HepG2 (cell line): ENCODE measurements at regions not wholly inside any gene's neighbourhood (a gene's known extent, or its start where the extent isn't known, plus 50 kb on each side); places are given as distances from the start of the nearest gene placed in this dataset.

ENCODE experiments used
- ATAC-seq: fragments of 200-7000 bp; cut with Tn5 transposase; 3 replicates; pipeline ENCODE4 v1.9.1; 2020; ENCODE audit warnings: mild to moderate bottlenecking, moderate library complexity
- BruUV-seq: library from RNA; stranded (reverse); fragments of 400-500 nt; replicated peaks from 2 replicates; lab custom pipeline; 2021; lab: Mats Ljungman, UMichigan
- CTCF ChIA-PET: fragments of 300-600 bp; formaldehyde crosslinking; extraction: SDS; loops from one replicate; lab custom pipeline; 2021; ENCODE audit warnings: low total read pairs, inconsistent platforms, low intra/inter-chr PET ratio; lab: Yijun Ruan, JAX
- POLR2A ChIA-PET: fragments of 350-600 bp; sonication (Branson Sonifier 250); formaldehyde crosslinking; loops from one replicate; lab custom pipeline; 2020; ENCODE audit warnings: antibody characterized with exemption, inconsistent platforms; lab: Yijun Ruan, JAX
- DNase-seq: peaks from one replicate; pipeline ENCODE4 v3.0.0-alpha.2; 2015; ENCODE audit warnings: low spot score
- FAIRE-seq: peaks from 3 replicates; lab custom pipeline; 2011; peaks lifted over from hg19 to GRCh38; lab: Jason Lieb, UNC
- H2AFZ ChIP-seq: one replicate; pipeline ENCODE4 v1.6.1; 2011; ENCODE audit warnings: low read length, inconsistent platforms
- H3K27ac ChIP-seq: fragments of 300-600 bp; 3 replicates; pipeline ENCODE4 v1.8.0; 2011; ENCODE audit warnings: mixed run types, mild to moderate bottlenecking, mixed read lengths, low read length, inconsistent platforms; ENCODE audit not compliant: insufficient read depth; ENCODE audit errors: extremely low read length
- H3K27me3 ChIP-seq, 2 experiments: fragments of 200-600 bp in 1 of 2; 2 replicates in 1 of 2; 3 replicates in 1 of 2; pipeline versions ENCODE4 v1.6.0 to v1.8.0; 2011; ENCODE audit warnings: low read length in 2 of 2, mild to moderate bottlenecking in 2 of 2, moderate library complexity in 2 of 2, inconsistent platforms in 1 of 2; ENCODE audit not compliant: insufficient read depth in 2 of 2, control insufficient read depth in 1 of 2
- H3K36me3 ChIP-seq, 2 experiments: fragments of 200-600 bp in 1 of 2; replicated peaks in 1 of 2; 2 replicates in 1 of 2; 3 replicates in 1 of 2; pipeline versions ENCODE4 v1.5.1 to v1.8.0; 2011; ENCODE audit warnings: low read length in 2 of 2, inconsistent platforms in 1 of 2; ENCODE audit not compliant: insufficient read depth in 2 of 2, control insufficient read depth in 1 of 2
- H3K4me1 ChIP-seq: 2 replicates; pipeline ENCODE4 v1.5.1; 2012; ENCODE audit warnings: low read length, inconsistent platforms; ENCODE audit not compliant: insufficient read depth
- H3K4me2 ChIP-seq: 2 replicates; pipeline ENCODE4 v1.6.0; 2011; ENCODE audit warnings: low read depth, low read length, inconsistent platforms
- H3K4me3 ChIP-seq, 3 experiments: fragments of 200-600 bp in 1 of 3; sonication (generic), shearing (Covaris generic) in 1 of 3; replicated peaks in 1 of 3; 2 replicates each; pipeline ENCODE4 v1.5.1; 2011 to 2016; ENCODE audit warnings: low read length in 3 of 3, inconsistent platforms in 2 of 3, low read depth in 2 of 3, mild to moderate bottlenecking in 2 of 3, control low read depth in 1 of 3, mixed read lengths in 1 of 3; ENCODE audit not compliant: insufficient read depth in 1 of 3
- H3K79me2 ChIP-seq: one replicate; pipeline ENCODE4 v1.6.1; 2011; ENCODE audit warnings: low read length, inconsistent platforms; ENCODE audit not compliant: insufficient read depth
- H3K9ac ChIP-seq: 2 replicates; pipeline ENCODE4 v1.6.0; 2011; ENCODE audit warnings: mild to moderate bottlenecking, low read depth, low read length, inconsistent platforms; ENCODE audit not compliant: insufficient read depth
- H3K9me3 ChIP-seq: 2 replicates; pipeline ENCODE4 v1.5.1; 2012; ENCODE audit warnings: mild to moderate bottlenecking, low read length
- H4K20me1 ChIP-seq: 2 replicates; pipeline ENCODE4 v1.6.0; 2011; ENCODE audit warnings: inconsistent platforms, mild to moderate bottlenecking, low read length, moderate library complexity; ENCODE audit not compliant: insufficient read depth
- BCL6 ChIP-seq: IDR thresholded peaks from 2 replicates; pipeline ENCODE4 v1.6.1; 2016; ENCODE audit warnings: missing genetic modification reagents, missing compliant biosample characterization
- CREB1 ChIP-seq, 2 experiments: fragments of 450-650 bp in 1 of 2; IDR thresholded peaks; 2 replicates each; pipeline ENCODE4 v1.6.1; 2016 to 2017; ENCODE audit warnings: control low read depth in 1 of 2, mild to moderate bottlenecking in 1 of 2, missing compliant biosample characterization in 1 of 2, missing genetic modification characterization in 1 of 2
- NFRKB ChIP-seq: fragments of 450-650 bp; IDR thresholded peaks from 2 replicates; pipeline ENCODE4 v1.6.1; 2017
- PHF5A ChIP-seq: IDR thresholded peaks from one replicate; pipeline ENCODE4 v1.6.1; 2018; ENCODE audit warnings: low read depth, missing genetic modification reagents; ENCODE audit not compliant: unreplicated experiment
- PRPF4 ChIP-seq: fragments of 200-400 bp; formaldehyde crosslinking; IDR thresholded peaks from 2 replicates; pipeline ENCODE4 v1.6.1; 2016; ENCODE audit warnings: low read length, low read depth; ENCODE audit not compliant: poor library complexity, severe bottlenecking
- RAD51 ChIP-seq: fragments of 450-650 bp; IDR thresholded peaks from 2 replicates; pipeline ENCODE4 v1.6.1; 2016; ENCODE audit warnings: borderline replicate concordance
- ZNF207 ChIP-seq: fragments of 450-650 bp; IDR thresholded peaks from 2 replicates; pipeline ENCODE4 v1.6.1; 2016; ENCODE audit warnings: antibody characterized with exemption, borderline replicate concordance
- WGBS: methylation state at CpG from one replicate; pipeline ENCODE4 v1.1.6; 2017; ENCODE audit warnings: low lambda C conversion rate; 5-methylcytosine and 5-hydroxymethylcytosine counted together
- in situ Hi-C: cut with HindIII; loops from 2 replicates; pipeline ENCODE4 v1.10.0; 2017; ENCODE audit warnings: low pct_unique_long_range_greater_than_20kb; ENCODE audit not compliant: extremely low pct_ligation_motif_present
- intact Hi-C: fragments of 100-400 bp; cut with micrococcal nuclease; formaldehyde crosslinking; loops from one replicate; pipeline ENCODE4 v1.10.0; 2022; ENCODE audit not compliant: unreplicated experiment
- TF ChIP-seq, protein P1 (sequence below): sonication (generic); formaldehyde crosslinking; IDR thresholded peaks from 2 replicates; pipeline ENCODE4 v1.4.0; 2020; ENCODE audit warnings: mild to moderate bottlenecking, low read depth, missing genetic modification reagents
- TF ChIP-seq, protein P2 (sequence below): IDR thresholded peaks from 2 replicates; pipeline ENCODE4 v1.6.1; 2016; ENCODE audit warnings: mild to moderate bottlenecking

DNA sequence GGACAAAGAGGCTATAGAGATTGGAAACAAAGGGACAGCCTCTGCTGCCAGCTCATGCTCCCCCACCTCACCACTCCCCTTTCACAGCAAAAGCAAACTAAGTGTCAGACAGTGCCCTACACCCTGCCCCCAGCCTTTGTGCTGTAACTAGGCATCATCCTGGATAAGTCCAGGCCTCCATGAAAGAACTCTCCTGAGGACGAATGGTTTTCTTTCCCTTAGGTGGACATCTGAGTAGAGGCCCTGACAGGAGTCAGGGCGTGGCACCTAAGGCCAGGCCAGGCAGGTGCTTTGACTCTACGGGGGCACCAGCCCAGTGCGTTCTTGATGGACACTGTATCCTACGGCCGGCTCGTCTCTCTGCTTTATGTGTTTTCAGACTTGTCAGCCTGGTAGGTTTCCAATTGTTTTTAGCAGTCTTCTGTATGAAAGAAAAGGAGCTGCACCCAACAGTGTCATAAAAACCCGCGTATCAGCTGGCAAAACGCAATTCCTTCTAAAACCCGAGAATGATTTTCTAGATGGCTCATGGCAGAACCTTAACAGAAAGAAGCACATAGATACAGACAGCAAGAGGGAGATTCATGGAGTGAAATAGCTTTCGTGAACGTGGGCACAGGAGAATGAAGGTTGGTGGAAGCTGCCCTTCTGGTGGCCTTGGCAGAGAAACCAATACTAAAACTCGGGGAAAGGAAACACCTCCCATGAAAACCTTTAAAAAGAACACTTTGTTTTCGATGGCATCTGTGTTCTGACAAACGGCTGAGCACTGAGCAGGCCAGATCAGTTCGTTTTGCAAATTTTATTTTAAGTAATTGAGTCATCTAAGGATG is 51.7 kb upstream of the AJAP1 start:
- Histone ChIP-seq H3K27me3 (peaks cover 7 to 57% of the 10 kb centered on the region in 2 experiments), H3K36me3 (no peaks in the 10 kb centered on the region), H2AFZ (no peak overlapping the region), H3K79me2 (no peaks in the 10 kb centered on the region), H3K4me3 (no peak overlapping the region), H4K20me1 (no peaks in the 10 kb centered on the region), H3K9ac (no peak overlapping the region), H3K9me3 (no peaks in the 10 kb centered on the region), H3K4me2 (no peak overlapping the region), H3K4me1 (no peaks in the 10 kb centered on the region), H3K27ac (no peak overlapping the region)
- ChIA-PET POLR2A (no interaction called here), CTCF (no interaction called here)
- intact Hi-C loops (no loop called here), in situ Hi-C loops (no loop called here)
- BruUV-seq: no TSS peak
- ATAC-seq (no peak), DNase-seq (no peak)
- 19% methylated on average over 17 of the region's 17 CpGs for WGBS
- TF ChIP-seq NFRKB (no peak), CREB1 (IDR thresholded peaks at IDR 0.05) (no peak), CREB1 (CRISPR knock-in tag; IDR thresholded peaks at IDR 0.05) (no peak), PHF5A (CRISPR knock-in tag) (no peak), ZNF207 (no peak), PRPF4 (no peak), RAD51 (no peak), BCL6 (CRISPR knock-in tag) (no peak)
- TF ChIP-seq, protein P1, sequence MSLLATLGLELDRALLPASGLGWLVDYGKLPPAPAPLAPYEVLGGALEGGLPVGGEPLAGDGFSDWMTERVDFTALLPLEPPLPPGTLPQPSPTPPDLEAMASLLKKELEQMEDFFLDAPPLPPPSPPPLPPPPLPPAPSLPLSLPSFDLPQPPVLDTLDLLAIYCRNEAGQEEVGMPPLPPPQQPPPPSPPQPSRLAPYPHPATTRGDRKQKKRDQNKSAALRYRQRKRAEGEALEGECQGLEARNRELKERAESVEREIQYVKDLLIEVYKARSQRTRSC (CRISPR knock-in tag): no peak
- TF ChIP-seq, protein P2, sequence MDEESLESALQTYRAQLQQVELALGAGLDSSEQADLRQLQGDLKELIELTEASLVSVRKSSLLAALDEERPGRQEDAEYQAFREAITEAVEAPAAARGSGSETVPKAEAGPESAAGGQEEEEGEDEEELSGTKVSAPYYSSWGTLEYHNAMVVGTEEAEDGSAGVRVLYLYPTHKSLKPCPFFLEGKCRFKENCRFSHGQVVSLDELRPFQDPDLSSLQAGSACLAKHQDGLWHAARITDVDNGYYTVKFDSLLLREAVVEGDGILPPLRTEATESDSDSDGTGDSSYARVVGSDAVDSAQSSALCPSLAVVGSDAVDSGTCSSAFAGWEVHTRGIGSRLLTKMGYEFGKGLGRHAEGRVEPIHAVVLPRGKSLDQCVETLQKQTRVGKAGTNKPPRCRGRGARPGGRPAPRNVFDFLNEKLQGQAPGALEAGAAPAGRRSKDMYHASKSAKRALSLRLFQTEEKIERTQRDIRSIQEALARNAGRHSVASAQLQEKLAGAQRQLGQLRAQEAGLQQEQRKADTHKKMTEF (CRISPR knock-in tag): no peak
- TF ChIP-seq, all 625 proteins: peak for 0
- no peak for FAIRE-seq
